ENCODE measurements at regions not wholly inside any gene's neighbourhood (a gene's known extent, or its start where the extent isn't known, plus 50 kb on each side); places are given as distances from the start of the nearest gene placed in this dataset.

DNA sequence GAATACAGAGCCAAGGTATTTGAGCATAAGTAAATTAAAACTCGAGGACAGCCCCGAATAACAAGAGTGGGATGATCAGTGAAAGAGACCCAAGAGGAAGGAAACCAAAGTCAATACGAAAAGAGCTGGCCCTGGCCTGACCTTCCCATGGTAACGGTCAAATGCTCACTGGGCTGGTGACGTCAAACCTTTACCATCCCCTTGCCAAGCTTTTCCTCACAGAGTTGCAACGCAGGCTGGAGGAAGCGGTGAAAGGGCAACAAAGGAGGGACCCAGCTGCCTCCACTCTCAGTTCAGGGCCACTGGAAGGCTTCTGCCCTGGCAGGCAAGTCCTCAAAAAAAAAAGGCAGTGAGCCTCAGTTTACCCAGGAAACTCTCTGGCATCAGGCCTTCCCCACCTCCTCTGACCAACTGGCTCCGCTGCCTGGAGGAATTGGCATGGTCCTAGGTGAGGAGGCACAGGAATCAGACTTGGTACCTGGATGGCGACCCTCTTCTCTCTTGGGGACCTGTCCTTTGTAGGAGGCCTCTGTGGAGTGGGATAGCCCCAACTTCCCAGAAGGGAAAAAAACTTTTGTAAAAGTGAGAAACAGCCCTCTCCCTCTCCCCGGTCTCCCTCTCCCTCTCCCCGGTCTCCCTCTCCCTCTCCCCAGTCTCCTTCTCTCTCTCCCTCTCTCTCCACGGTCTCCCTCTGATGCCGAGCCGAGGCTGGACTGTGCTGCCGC lies 212.4 kb downstream of the ANAPC1 start:
- CTCF ChIA-PET = no interaction called here
- no TSS peak for BruUV-seq (replicated peaks)
- intact Hi-C loops (cut with micrococcal nuclease) = no loop called here

More for the DNA sequence above, 212.4 kb downstream of the ANAPC1 start:
- Histone ChIP-seq H3K27me3 (ENCODE audit: insufficient read depth, low read length) (no peaks in the 10 kb centered on the region), H3K27ac (ENCODE audit: low read depth, low read length) (no peak overlapping the region), H3K79me2 (ENCODE audit: insufficient read depth, low read length) (no peaks in the 10 kb centered on the region), H4K20me1 (ENCODE audit: insufficient read depth) (no peaks in the 10 kb centered on the region), H3K4me1 (ENCODE audit: control insufficient read depth in 1 of 2, insufficient read depth in 2 of 2, low read length in 2 of 2) (no peaks in the 10 kb centered on the region), H3K4me3 (replicated peaks in 1 of 2; ENCODE audit: low read depth in 1 of 2, low read length in 2 of 2) (no peak overlapping the region), H2AFZ (ENCODE audit: low read depth, low read length, poor library complexity, severe bottlenecking) (no peak overlapping the region), H3K9ac (ENCODE audit: low read length) (no peak overlapping the region), H3K9me2 (ENCODE audit: insufficient read depth) (no peaks in the 10 kb centered on the region), H3K4me2 (ENCODE audit: low read length) (no peak overlapping the region), H3K36me3 (ENCODE audit: control insufficient read depth in 1 of 2, insufficient read depth in 2 of 2, low read length in 2 of 2) (no peaks in the 10 kb centered on the region), H3K9me3 (ENCODE audit: control insufficient read depth in 1 of 2, insufficient read depth in 1 of 2, low read depth in 1 of 2, low read length in 2 of 2) (no peaks in the 10 kb centered on the region)
- TF ChIP-seq SP1 (IDR thresholded peaks at IDR 0.05; ENCODE audit: low read depth) = no peak
- TF ChIP-seq CEBPB (IDR thresholded peaks at IDR 0.05; ENCODE audit: low read depth) = no peak
- TF ChIP-seq TCF7L2 (IDR thresholded peaks at IDR 0.05; ENCODE audit: borderline replicate concordance, extremely low read depth, insufficient read depth, insufficient read length) = no peak
- TF ChIP-seq EGR1 (IDR thresholded peaks at IDR 0.05; ENCODE audit: low read depth) = no peak
- no peak for TF ChIP-seq RAD21 (IDR thresholded peaks at IDR 0.05; ENCODE audit: low read depth)
- TF ChIP-seq ELF1 (IDR thresholded peaks at IDR 0.05; ENCODE audit: borderline replicate concordance, low read depth) = no peak
- no peak for TF ChIP-seq YY1 (IDR thresholded peaks at IDR 0.05; ENCODE audit: extremely low read depth, insufficient replicate concordance, low read depth, low read length)
- TF ChIP-seq, protein P1, sequence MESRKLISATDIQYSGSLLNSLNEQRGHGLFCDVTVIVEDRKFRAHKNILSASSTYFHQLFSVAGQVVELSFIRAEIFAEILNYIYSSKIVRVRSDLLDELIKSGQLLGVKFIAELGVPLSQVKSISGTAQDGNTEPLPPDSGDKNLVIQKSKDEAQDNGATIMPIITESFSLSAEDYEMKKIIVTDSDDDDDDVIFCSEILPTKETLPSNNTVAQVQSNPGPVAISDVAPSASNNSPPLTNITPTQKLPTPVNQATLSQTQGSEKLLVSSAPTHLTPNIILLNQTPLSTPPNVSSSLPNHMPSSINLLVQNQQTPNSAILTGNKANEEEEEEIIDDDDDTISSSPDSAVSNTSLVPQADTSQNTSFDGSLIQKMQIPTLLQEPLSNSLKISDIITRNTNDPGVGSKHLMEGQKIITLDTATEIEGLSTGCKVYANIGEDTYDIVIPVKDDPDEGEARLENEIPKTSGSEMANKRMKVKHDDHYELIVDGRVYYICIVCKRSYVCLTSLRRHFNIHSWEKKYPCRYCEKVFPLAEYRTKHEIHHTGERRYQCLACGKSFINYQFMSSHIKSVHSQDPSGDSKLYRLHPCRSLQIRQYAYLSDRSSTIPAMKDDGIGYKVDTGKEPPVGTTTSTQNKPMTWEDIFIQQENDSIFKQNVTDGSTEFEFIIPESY (IDR thresholded peaks at IDR 0.05; ENCODE audit: extremely low read depth, insufficient replicate concordance, low read length) = no peak
- no peak for TF ChIP-seq ZNF274 (IDR thresholded peaks at IDR 0.05; ENCODE audit: low read depth, low read length)
- no peak for TF ChIP-seq EZH2 (IDR thresholded peaks at IDR 0.05)
- TF ChIP-seq EZH2phosphoT487 (IDR thresholded peaks at IDR 0.05; ENCODE audit: borderline replicate concordance) = no peak
- TF ChIP-seq, protein P2, sequence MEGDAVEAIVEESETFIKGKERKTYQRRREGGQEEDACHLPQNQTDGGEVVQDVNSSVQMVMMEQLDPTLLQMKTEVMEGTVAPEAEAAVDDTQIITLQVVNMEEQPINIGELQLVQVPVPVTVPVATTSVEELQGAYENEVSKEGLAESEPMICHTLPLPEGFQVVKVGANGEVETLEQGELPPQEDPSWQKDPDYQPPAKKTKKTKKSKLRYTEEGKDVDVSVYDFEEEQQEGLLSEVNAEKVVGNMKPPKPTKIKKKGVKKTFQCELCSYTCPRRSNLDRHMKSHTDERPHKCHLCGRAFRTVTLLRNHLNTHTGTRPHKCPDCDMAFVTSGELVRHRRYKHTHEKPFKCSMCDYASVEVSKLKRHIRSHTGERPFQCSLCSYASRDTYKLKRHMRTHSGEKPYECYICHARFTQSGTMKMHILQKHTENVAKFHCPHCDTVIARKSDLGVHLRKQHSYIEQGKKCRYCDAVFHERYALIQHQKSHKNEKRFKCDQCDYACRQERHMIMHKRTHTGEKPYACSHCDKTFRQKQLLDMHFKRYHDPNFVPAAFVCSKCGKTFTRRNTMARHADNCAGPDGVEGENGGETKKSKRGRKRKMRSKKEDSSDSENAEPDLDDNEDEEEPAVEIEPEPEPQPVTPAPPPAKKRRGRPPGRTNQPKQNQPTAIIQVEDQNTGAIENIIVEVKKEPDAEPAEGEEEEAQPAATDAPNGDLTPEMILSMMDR (IDR thresholded peaks at IDR 0.05 in 2 of 3, conservative IDR thresholded peaks at IDR 0.05 in 1 of 3; ENCODE audit: borderline replicate concordance in 1 of 3, insufficient read depth in 1 of 3, low read depth in 2 of 3, low read length in 2 of 3) = no peak
- no peak for TF ChIP-seq POLR2AphosphoS5 (IDR thresholded peaks at IDR 0.05; ENCODE audit: low read depth, low read length)
- no peak for TF ChIP-seq SRF (IDR thresholded peaks at IDR 0.05; ENCODE audit: low read depth)
- TF ChIP-seq, protein P3, sequence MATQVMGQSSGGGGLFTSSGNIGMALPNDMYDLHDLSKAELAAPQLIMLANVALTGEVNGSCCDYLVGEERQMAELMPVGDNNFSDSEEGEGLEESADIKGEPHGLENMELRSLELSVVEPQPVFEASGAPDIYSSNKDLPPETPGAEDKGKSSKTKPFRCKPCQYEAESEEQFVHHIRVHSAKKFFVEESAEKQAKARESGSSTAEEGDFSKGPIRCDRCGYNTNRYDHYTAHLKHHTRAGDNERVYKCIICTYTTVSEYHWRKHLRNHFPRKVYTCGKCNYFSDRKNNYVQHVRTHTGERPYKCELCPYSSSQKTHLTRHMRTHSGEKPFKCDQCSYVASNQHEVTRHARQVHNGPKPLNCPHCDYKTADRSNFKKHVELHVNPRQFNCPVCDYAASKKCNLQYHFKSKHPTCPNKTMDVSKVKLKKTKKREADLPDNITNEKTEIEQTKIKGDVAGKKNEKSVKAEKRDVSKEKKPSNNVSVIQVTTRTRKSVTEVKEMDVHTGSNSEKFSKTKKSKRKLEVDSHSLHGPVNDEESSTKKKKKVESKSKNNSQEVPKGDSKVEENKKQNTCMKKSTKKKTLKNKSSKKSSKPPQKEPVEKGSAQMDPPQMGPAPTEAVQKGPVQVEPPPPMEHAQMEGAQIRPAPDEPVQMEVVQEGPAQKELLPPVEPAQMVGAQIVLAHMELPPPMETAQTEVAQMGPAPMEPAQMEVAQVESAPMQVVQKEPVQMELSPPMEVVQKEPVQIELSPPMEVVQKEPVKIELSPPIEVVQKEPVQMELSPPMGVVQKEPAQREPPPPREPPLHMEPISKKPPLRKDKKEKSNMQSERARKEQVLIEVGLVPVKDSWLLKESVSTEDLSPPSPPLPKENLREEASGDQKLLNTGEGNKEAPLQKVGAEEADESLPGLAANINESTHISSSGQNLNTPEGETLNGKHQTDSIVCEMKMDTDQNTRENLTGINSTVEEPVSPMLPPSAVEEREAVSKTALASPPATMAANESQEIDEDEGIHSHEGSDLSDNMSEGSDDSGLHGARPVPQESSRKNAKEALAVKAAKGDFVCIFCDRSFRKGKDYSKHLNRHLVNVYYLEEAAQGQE (IDR thresholded peaks at IDR 0.05; ENCODE audit: low read depth) = no peak
- TF ChIP-seq, protein P4, sequence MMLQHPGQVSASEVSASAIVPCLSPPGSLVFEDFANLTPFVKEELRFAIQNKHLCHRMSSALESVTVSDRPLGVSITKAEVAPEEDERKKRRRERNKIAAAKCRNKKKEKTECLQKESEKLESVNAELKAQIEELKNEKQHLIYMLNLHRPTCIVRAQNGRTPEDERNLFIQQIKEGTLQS (IDR thresholded peaks at IDR 0.05) = no peak
- no peak for TF ChIP-seq JUND (IDR thresholded peaks at IDR 0.05)
- no peak for TF ChIP-seq CBX3 (IDR thresholded peaks at IDR 0.05; ENCODE audit: low read depth)
- TF ChIP-seq POLR2A (IDR thresholded peaks at IDR 0.05; ENCODE audit: borderline replicate concordance, extremely low read depth, insufficient read depth, insufficient read length) = no peak
- TF ChIP-seq SIN3A (IDR thresholded peaks at IDR 0.05; ENCODE audit: low read depth) = no peak
- no peak for DNase-seq (ENCODE audit: low read depth, low spot score)
- RAD21 ChIA-PET (ENCODE audit: low non-redundant PET in 1 of 2, low total read pairs in 2 of 2, uncharacterized antibody in 2 of 2, unreplicated experiment in 2 of 2) = no interaction called here
- POLR2A ChIA-PET = no interaction called here
- ATAC-seq = no peak

All from HCT116 (cell line).